Heart left ventricle (tissue), 13 donors: ENCODE measurements at regions not wholly inside any gene's neighbourhood (a gene's known extent, or its start where the extent isn't known, plus 50 kb on each side); places are given as distances from the start of the nearest gene placed in this dataset.

Experiments
- CTCF ChIP-seq, 12 donors: fragments of 200-600 bp; sonication (generic) in 4 of 12; IDR thresholded peaks; one replicate each; pipeline versions ENCODE4 v1.5.0 to v1.8.0; 2018 to 2022; ENCODE audit warnings: antibody characterized with exemption in 12 of 12, mild to moderate bottlenecking in 5 of 12
- POLR2A ChIP-seq, 2 donors: fragments of 450-650 bp; IDR thresholded peaks; one replicate each; pipeline ENCODE4 v1.6.1; 2017; ENCODE audit warnings: antibody characterized with exemption in 2 of 2, mild to moderate bottlenecking in 2 of 2, moderate library complexity in 2 of 2
- donor health status: ischemic (EF 13 %, LVEDD 7.1; RV severe dilation, severe dysfunction).
- donor health status: DM: no; HTN: yes; CAD: no.
- donor health status: DM: no; HTN: no; CAD: no.
- donor health status: ischemic (EF 25% LVEDD 6.9; RV normal size, moderate dysfunction).
- donor health status: ischemic (EF 25% LVEDD 5.7; RV mildly dilated, moderate dysfunction).
- donor health status: ischemic (EF 35%, LVEDD 5.7; RV mildly dilated, moderate dysfunction).
- donor health status: nonischemic (EF 11% LVEDD 7.7; RV severe dilation, severe dysfunction).
- donor health status: DM: yes; HTN: yes; CAD: no.
- donor health status: PGD.
- donor health status: ischemic (EF 29% LVEDD 5.4; RV normal size, mild dysfunction).
- donor health status: nonischemic (EF 23%, LVEDD 6.1; RV moderate dilation, normal function).

- no peak for TF ChIP-seq CTCF (IDR thresholded peaks at IDR 0.05)
- TF ChIP-seq POLR2A (IDR thresholded peaks at IDR 0.05) = no peak
Measured at GRCh38 chr3:72150634-72151412, 365.9 kb upstream of the PROK2 start.
